Liver (tissue), 8 donors: ENCODE measurements at regions not wholly inside any gene's neighbourhood (a gene's known extent, or its start where the extent isn't known, plus 50 kb on each side); places are given as distances from the start of the nearest gene placed in this dataset.

Experiments
- DNase-seq: peaks from one replicate; pipeline ENCODE4 v3.0.0-alpha.2; 2017; ENCODE audit warnings: low spot score
- H3K27ac ChIP-seq, 2 donors: one replicate each; pipeline ENCODE4 v1.7.0; 2013; ENCODE audit warnings: inconsistent platforms in 2 of 2, low read length in 2 of 2, control low read depth in 1 of 2, low read depth in 1 of 2, mild to moderate bottlenecking in 1 of 2
- H3K27me3 ChIP-seq, 4 donors: one replicate each; pipeline versions ENCODE4 v1.6.1 to v1.7.0; 2013; ENCODE audit warnings: low read length in 3 of 4, inconsistent platforms in 1 of 4, mild to moderate bottlenecking in 1 of 4, moderate library complexity in 1 of 4; ENCODE audit not compliant: control insufficient read depth in 4 of 4, insufficient read depth in 4 of 4
- H3K36me3 ChIP-seq, 4 donors: one replicate each; pipeline versions ENCODE4 v1.6.1 to v1.7.0; 2013; ENCODE audit warnings: low read length in 3 of 4, mild to moderate bottlenecking in 3 of 4, low read depth in 1 of 4, moderate library complexity in 1 of 4; ENCODE audit not compliant: control insufficient read depth in 4 of 4, insufficient read depth in 3 of 4
- H3K4me1 ChIP-seq, 4 donors: one replicate each; pipeline versions ENCODE4 v1.6.1 to v1.7.0; 2013; ENCODE audit warnings: low read length in 3 of 4, mild to moderate bottlenecking in 3 of 4, moderate library complexity in 1 of 4; ENCODE audit not compliant: control insufficient read depth in 4 of 4, insufficient read depth in 4 of 4
- H3K4me3 ChIP-seq, 3 donors: one replicate each; pipeline versions ENCODE4 v1.6.1 to v1.7.0; 2013; ENCODE audit warnings: low read length in 3 of 3, control low read depth in 1 of 3, low read depth in 1 of 3, mild to moderate bottlenecking in 1 of 3
- H3K9ac ChIP-seq, 2 donors: one replicate each; pipeline ENCODE4 v1.7.0; 2013; ENCODE audit warnings: low read length in 2 of 2, mild to moderate bottlenecking in 2 of 2, moderate library complexity in 2 of 2, control low read depth in 1 of 2, low read depth in 1 of 2
- H3K9me3 ChIP-seq, 4 donors: one replicate each; pipeline versions ENCODE4 v1.6.1 to v1.7.0; 2013; ENCODE audit warnings: low read length in 3 of 4; ENCODE audit not compliant: control insufficient read depth in 4 of 4
- EGR1 ChIP-seq, 2 donors: IDR thresholded peaks; 2 replicates each; pipeline ENCODE4 v1.6.1; 2016 to 2018; ENCODE audit warnings: antibody characterized with exemption in 2 of 2, low read depth in 2 of 2
- FOXA1 ChIP-seq: IDR thresholded peaks from 2 replicates; pipeline ENCODE4 v1.6.1; 2016; ENCODE audit warnings: antibody characterized with exemption
- FOXA2 ChIP-seq: IDR thresholded peaks from 2 replicates; pipeline ENCODE4 v1.6.1; 2016; ENCODE audit warnings: antibody characterized with exemption
- GABPA ChIP-seq, 2 donors: IDR thresholded peaks in 1 of 2; conservative IDR thresholded peaks in 1 of 2; 2 replicates each; pipeline ENCODE4 v1.6.1; 2016; ENCODE audit warnings: antibody characterized with exemption in 2 of 2, mild to moderate bottlenecking in 1 of 2, moderate library complexity in 1 of 2
- HNF4A ChIP-seq, 2 donors: conservative IDR thresholded peaks; 2 replicates each; pipeline ENCODE4 v1.6.1; 2016; ENCODE audit warnings: antibody characterized with exemption in 2 of 2, mild to moderate bottlenecking in 2 of 2
- HNF4G ChIP-seq: IDR thresholded peaks from 2 replicates; pipeline ENCODE4 v1.6.1; 2016; ENCODE audit warnings: antibody characterized with exemption
- JUND ChIP-seq, 2 donors: IDR thresholded peaks; 2 replicates each; pipeline ENCODE4 v1.6.1; 2016; ENCODE audit warnings: antibody characterized with exemption in 2 of 2
- NR2F2 ChIP-seq: IDR thresholded peaks from 2 replicates; pipeline ENCODE4 v1.6.1; 2016; ENCODE audit warnings: antibody characterized with exemption
- RAD21 ChIP-seq, 2 donors: IDR thresholded peaks; 2 replicates each; pipeline ENCODE4 v1.6.1; 2016; ENCODE audit warnings: antibody characterized with exemption in 2 of 2, mild to moderate bottlenecking in 2 of 2
- SP1 ChIP-seq: IDR thresholded peaks from 2 replicates; pipeline ENCODE4 v1.6.1; 2018; ENCODE audit warnings: antibody characterized with exemption, mild to moderate bottlenecking
- TAF1 ChIP-seq: conservative IDR thresholded peaks from 2 replicates; pipeline ENCODE4 v1.6.1; 2016; ENCODE audit warnings: antibody characterized with exemption, mild to moderate bottlenecking
- YY1 ChIP-seq: IDR thresholded peaks from 2 replicates; pipeline ENCODE4 v1.6.1; 2016; ENCODE audit warnings: antibody characterized with exemption, mild to moderate bottlenecking
- WGBS: extraction: QIAGEN DNeasy Blood & Tissue Kit; methylation state at CpG from one replicate; pipeline ENCODE4 v1.1.7; 2013; 5-methylcytosine and 5-hydroxymethylcytosine counted together
- TF ChIP-seq, protein P1 (sequence below): IDR thresholded peaks from 2 replicates; pipeline ENCODE4 v1.6.1; 2016; ENCODE audit warnings: antibody characterized with exemption, mild to moderate bottlenecking
- TF ChIP-seq, protein P2 (sequence below): IDR thresholded peaks from 2 replicates; pipeline ENCODE4 v1.6.1; 2016; ENCODE audit warnings: antibody characterized with exemption
- TF ChIP-seq, protein P3 (sequence below): fragments of 150-350 bp; IDR thresholded peaks from 2 replicates; pipeline ENCODE4 v1.5.1; 2017; ENCODE audit warnings: improper control_type of control experiment, low read depth, low read length; ENCODE audit not compliant: missing input control
- TF ChIP-seq, protein P4 (sequence below): IDR thresholded peaks from 2 replicates; pipeline ENCODE4 v1.6.1; 2016; ENCODE audit warnings: antibody characterized with exemption
- TF ChIP-seq, protein P5 (sequence below): IDR thresholded peaks from 2 replicates; pipeline ENCODE4 v1.6.1; 2016; ENCODE audit warnings: antibody characterized with exemption
- donor health status: healthy.
- donor health status: healthy.
- donor health status: healthy.
- donor health status: healthy.
- donor health status: healthy.

DNA sequence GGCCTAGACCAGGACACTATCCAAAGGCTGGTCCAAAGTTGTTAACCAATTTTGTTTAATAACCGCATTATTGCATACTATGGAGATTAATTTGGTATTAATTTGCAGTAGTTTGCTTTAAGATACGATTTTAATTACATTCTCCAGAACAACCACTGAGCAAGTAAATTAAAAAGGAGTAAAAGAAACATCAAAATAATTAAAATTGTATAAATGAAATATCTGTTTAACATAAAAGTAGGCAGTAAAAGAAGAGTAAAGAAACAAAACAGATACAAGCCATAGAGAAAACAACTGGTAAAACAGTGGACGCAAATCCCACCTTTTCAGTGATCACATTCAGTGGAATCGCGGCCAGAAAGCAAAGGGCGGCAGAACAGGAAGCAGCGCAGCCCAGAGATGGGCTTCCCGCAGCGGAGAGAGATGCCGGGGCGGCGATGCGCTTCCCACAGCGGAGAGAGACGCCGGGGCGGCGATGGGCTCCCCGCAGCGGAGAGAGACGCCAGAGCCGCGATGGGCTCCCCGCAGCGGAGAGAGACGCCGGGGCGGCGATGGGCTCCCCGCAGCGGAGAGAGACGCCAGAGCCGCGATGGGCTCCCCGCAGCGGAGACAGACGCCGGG is 176.8 kb downstream of the RTP5 start:
- H3K4me3 ChIP-seq, result no peak overlapping the region
- H3K27ac ChIP-seq, result no peak overlapping the region
- no peak for DNase-seq
- WGBS, result 79% methylated on average over 38 of the region's 38 CpGs
- H3K9ac ChIP-seq, result no peak overlapping the region
- H3K4me1 ChIP-seq, result no peaks in the 10 kb centered on the region
- H3K27me3 ChIP-seq, result no peaks in the 10 kb centered on the region
- H3K9me3 ChIP-seq, result no peaks in the 10 kb centered on the region
- no peaks in the 10 kb centered on the region for H3K36me3 ChIP-seq
- TF ChIP-seq HNF4G, result no peak
- TF ChIP-seq, protein P1, sequence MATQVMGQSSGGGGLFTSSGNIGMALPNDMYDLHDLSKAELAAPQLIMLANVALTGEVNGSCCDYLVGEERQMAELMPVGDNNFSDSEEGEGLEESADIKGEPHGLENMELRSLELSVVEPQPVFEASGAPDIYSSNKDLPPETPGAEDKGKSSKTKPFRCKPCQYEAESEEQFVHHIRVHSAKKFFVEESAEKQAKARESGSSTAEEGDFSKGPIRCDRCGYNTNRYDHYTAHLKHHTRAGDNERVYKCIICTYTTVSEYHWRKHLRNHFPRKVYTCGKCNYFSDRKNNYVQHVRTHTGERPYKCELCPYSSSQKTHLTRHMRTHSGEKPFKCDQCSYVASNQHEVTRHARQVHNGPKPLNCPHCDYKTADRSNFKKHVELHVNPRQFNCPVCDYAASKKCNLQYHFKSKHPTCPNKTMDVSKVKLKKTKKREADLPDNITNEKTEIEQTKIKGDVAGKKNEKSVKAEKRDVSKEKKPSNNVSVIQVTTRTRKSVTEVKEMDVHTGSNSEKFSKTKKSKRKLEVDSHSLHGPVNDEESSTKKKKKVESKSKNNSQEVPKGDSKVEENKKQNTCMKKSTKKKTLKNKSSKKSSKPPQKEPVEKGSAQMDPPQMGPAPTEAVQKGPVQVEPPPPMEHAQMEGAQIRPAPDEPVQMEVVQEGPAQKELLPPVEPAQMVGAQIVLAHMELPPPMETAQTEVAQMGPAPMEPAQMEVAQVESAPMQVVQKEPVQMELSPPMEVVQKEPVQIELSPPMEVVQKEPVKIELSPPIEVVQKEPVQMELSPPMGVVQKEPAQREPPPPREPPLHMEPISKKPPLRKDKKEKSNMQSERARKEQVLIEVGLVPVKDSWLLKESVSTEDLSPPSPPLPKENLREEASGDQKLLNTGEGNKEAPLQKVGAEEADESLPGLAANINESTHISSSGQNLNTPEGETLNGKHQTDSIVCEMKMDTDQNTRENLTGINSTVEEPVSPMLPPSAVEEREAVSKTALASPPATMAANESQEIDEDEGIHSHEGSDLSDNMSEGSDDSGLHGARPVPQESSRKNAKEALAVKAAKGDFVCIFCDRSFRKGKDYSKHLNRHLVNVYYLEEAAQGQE, result no peak
- no peak for TF ChIP-seq EGR1 (IDR thresholded peaks at IDR 0.05; ENCODE audit: low read depth in 2 of 2)

DNA sequence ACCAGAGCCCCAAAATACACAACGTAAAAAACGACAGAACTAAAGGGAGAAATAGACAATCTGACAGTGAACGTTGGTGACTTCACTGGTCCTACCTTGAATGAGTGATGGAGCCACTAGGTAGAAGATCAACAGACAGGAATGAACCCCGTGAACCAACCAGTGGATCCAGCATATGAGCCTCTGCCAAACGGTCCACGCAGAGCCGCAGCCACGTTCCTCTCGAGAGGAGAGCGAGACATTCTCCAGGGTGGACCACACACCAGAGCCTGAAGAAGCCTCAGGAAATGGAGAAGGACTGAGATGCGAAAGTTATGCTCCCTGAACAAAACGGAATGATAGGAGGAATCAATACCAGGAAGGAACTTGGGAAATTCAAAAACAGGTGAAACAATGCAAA is 178.4 kb downstream of the RTP5 start:
- no peak overlapping the region for H3K4me3 ChIP-seq
- WGBS, result 88% methylated on average over 12 of the region's 12 CpGs
- H3K27me3 ChIP-seq, result no peaks in the 10 kb centered on the region
- no peak overlapping the region for H3K9ac ChIP-seq
- DNase-seq, result no peak
- TF ChIP-seq TAF1 (no peak), HNF4G (no peak), HNF4A (conservative IDR thresholded peaks at IDR 0.05) (no peak), FOXA2 (no peak), RAD21 (IDR thresholded peaks at IDR 0.05) (no peak), GABPA (IDR thresholded peaks at IDR 0.05 in 1 of 2, conservative IDR thresholded peaks at IDR 0.05 in 1 of 2) (no peak), YY1 (no peak), NR2F2 (no peak), FOXA1 (no peak), SP1 (no peak), EGR1 (IDR thresholded peaks at IDR 0.05; ENCODE audit: low read depth in 2 of 2) (no peak), JUND (IDR thresholded peaks at IDR 0.05) (no peak)
- TF ChIP-seq, protein P1, result no peak
- TF ChIP-seq, protein P2, sequence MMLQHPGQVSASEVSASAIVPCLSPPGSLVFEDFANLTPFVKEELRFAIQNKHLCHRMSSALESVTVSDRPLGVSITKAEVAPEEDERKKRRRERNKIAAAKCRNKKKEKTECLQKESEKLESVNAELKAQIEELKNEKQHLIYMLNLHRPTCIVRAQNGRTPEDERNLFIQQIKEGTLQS, result no peak
- TF ChIP-seq, protein P3, sequence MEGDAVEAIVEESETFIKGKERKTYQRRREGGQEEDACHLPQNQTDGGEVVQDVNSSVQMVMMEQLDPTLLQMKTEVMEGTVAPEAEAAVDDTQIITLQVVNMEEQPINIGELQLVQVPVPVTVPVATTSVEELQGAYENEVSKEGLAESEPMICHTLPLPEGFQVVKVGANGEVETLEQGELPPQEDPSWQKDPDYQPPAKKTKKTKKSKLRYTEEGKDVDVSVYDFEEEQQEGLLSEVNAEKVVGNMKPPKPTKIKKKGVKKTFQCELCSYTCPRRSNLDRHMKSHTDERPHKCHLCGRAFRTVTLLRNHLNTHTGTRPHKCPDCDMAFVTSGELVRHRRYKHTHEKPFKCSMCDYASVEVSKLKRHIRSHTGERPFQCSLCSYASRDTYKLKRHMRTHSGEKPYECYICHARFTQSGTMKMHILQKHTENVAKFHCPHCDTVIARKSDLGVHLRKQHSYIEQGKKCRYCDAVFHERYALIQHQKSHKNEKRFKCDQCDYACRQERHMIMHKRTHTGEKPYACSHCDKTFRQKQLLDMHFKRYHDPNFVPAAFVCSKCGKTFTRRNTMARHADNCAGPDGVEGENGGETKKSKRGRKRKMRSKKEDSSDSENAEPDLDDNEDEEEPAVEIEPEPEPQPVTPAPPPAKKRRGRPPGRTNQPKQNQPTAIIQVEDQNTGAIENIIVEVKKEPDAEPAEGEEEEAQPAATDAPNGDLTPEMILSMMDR, result no peak
- TF ChIP-seq, protein P4, sequence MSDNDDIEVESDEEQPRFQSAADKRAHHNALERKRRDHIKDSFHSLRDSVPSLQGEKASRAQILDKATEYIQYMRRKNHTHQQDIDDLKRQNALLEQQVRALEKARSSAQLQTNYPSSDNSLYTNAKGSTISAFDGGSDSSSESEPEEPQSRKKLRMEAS, result no peak
- TF ChIP-seq, protein P5, sequence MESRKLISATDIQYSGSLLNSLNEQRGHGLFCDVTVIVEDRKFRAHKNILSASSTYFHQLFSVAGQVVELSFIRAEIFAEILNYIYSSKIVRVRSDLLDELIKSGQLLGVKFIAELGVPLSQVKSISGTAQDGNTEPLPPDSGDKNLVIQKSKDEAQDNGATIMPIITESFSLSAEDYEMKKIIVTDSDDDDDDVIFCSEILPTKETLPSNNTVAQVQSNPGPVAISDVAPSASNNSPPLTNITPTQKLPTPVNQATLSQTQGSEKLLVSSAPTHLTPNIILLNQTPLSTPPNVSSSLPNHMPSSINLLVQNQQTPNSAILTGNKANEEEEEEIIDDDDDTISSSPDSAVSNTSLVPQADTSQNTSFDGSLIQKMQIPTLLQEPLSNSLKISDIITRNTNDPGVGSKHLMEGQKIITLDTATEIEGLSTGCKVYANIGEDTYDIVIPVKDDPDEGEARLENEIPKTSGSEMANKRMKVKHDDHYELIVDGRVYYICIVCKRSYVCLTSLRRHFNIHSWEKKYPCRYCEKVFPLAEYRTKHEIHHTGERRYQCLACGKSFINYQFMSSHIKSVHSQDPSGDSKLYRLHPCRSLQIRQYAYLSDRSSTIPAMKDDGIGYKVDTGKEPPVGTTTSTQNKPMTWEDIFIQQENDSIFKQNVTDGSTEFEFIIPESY, result no peak
- H3K36me3 ChIP-seq, result no peaks in the 10 kb centered on the region
- no peaks in the 10 kb centered on the region for H3K4me1 ChIP-seq
- H3K9me3 ChIP-seq, result no peaks in the 10 kb centered on the region
- H3K27ac ChIP-seq, result no peak overlapping the region
